ENCODE measurements at regions not wholly inside any gene's neighbourhood (a gene's known extent, or its start where the extent isn't known, plus 50 kb on each side); places are given as distances from the start of the nearest gene placed in this dataset.
A peak's percentile ranks its signal among the peaks of the same experiment; 100 is the strongest.

DNA sequence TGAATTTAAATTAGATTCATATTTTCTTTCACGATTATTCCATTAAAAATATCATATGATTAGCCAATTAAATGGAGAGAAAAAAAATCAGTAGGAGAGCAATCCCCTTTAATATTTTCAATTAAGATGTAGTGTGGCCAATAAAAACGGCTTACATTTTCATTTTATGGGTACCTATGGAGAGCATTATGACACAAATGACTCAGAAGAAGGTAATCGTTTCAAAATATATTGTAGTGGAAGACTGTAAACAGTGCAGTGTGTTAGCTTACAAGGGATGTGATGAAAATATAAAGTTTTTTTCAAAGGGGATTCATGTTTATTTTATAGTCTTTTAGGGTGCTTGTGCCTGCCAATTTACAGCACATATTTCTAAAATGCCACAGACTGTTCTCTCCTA, 1507.4 kb upstream of the CELF4 start:
- H3K27ac ChIP-seq, result no peak overlapping the region
- no peak overlapping the region for H3K4me3 Mint-ChIP-seq

DNA sequence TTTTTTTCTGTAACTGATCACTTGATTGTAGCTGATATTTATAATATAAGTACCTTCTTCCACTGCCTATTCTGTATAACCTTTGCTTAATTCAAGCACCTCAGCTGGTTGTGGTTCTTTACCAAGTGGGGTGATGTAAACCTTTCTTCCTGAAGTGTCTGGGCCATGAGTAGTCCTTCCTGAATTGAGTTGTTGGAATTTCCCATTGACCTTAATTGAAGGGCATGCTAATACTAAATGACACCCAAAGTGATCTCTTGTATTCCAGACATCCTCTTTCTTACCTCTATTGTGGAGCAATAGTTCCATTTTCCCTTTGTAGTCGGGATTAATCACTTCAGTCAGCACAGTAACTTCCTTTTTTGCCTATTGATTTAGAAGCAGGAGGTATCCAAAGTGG, 1496.8 kb upstream of the CELF4 start:
- no peak overlapping the region for H3K9ac ChIP-seq
- H3F3A ChIP-seq (ENCODE audit: low read depth), result no peaks in the 10 kb centered on the region
- H3K4me1 Mint-ChIP-seq, result no peaks in the 10 kb centered on the region
- H3K4me2 ChIP-seq, result no peak overlapping the region
- no peaks in the 10 kb centered on the region for H3K36me3 Mint-ChIP-seq
- no peaks in the 10 kb centered on the region for H3K79me2 ChIP-seq (ENCODE audit: low read depth)
- no peak for DNase-seq (ENCODE audit: low spot score)
- no peak overlapping the region for H2AFZ ChIP-seq (replicated peaks)
- H3K4me3 Mint-ChIP-seq, result no peak overlapping the region
- peaks cover 2% of the 10 kb centered on the region for H3K27me3 Mint-ChIP-seq (ENCODE audit: insufficient read depth, low read depth)
- no peak overlapping the region for H3K27ac ChIP-seq
- H3K36me3 ChIP-seq, result no peaks in the 10 kb centered on the region
- no peaks in the 10 kb centered on the region for H3K9me3 Mint-ChIP-seq
- no peaks in the 10 kb centered on the region for H4K20me1 ChIP-seq (ENCODE audit: low read depth)
- H3K27ac Mint-ChIP-seq, result no peak overlapping the region
- no peaks in the 10 kb centered on the region for H3K9me3 ChIP-seq (ENCODE audit: low read depth)
- no peak overlapping the region for H3K4me3 ChIP-seq
- peaks cover 6% of the 10 kb centered on the region for H3K4me1 ChIP-seq
- no peaks in the 10 kb centered on the region for H3K27me3 ChIP-seq
- no peak for TF ChIP-seq EZH2 (IDR thresholded peaks at IDR 0.05)
- TF ChIP-seq EZH2phosphoT487 (IDR thresholded peaks at IDR 0.05), result no peak
- TF ChIP-seq, protein P1, sequence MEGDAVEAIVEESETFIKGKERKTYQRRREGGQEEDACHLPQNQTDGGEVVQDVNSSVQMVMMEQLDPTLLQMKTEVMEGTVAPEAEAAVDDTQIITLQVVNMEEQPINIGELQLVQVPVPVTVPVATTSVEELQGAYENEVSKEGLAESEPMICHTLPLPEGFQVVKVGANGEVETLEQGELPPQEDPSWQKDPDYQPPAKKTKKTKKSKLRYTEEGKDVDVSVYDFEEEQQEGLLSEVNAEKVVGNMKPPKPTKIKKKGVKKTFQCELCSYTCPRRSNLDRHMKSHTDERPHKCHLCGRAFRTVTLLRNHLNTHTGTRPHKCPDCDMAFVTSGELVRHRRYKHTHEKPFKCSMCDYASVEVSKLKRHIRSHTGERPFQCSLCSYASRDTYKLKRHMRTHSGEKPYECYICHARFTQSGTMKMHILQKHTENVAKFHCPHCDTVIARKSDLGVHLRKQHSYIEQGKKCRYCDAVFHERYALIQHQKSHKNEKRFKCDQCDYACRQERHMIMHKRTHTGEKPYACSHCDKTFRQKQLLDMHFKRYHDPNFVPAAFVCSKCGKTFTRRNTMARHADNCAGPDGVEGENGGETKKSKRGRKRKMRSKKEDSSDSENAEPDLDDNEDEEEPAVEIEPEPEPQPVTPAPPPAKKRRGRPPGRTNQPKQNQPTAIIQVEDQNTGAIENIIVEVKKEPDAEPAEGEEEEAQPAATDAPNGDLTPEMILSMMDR (IDR thresholded peaks at IDR 0.05), result no peak

More for the DNA sequence above, 1507.4 kb upstream of the CELF4 start:
- no peaks in the 10 kb centered on the region for H3K36me3 Mint-ChIP-seq
- Histone ChIP-seq H3K36me3 (peaks cover 3% of the 10 kb centered on the region), H2AFZ (replicated peaks) (peak overlapping the region; percentile 26), H3K4me1 (no peaks in the 10 kb centered on the region), H3K9me3 (ENCODE audit: low read depth) (no peaks in the 10 kb centered on the region), H3K4me2 (no peak overlapping the region), H4K20me1 (ENCODE audit: low read depth) (no peaks in the 10 kb centered on the region), H3K4me3 (no peak overlapping the region), H3K27me3 (no peaks in the 10 kb centered on the region), H3F3A (ENCODE audit: low read depth) (no peaks in the 10 kb centered on the region), H3K9ac (no peak overlapping the region), H3K79me2 (ENCODE audit: low read depth) (no peaks in the 10 kb centered on the region)
- no peaks in the 10 kb centered on the region for H3K4me1 Mint-ChIP-seq
- H3K27ac Mint-ChIP-seq, result no peak overlapping the region
- no peaks in the 10 kb centered on the region for H3K9me3 Mint-ChIP-seq
- DNase-seq (ENCODE audit: low spot score), result no peak
- TF ChIP-seq, protein P1 (IDR thresholded peaks at IDR 0.05), result no peak
- TF ChIP-seq EZH2 (IDR thresholded peaks at IDR 0.05) (no peak), EZH2phosphoT487 (IDR thresholded peaks at IDR 0.05) (no peak)
- no peaks in the 10 kb centered on the region for H3K27me3 Mint-ChIP-seq (ENCODE audit: insufficient read depth, low read depth)

DNA sequence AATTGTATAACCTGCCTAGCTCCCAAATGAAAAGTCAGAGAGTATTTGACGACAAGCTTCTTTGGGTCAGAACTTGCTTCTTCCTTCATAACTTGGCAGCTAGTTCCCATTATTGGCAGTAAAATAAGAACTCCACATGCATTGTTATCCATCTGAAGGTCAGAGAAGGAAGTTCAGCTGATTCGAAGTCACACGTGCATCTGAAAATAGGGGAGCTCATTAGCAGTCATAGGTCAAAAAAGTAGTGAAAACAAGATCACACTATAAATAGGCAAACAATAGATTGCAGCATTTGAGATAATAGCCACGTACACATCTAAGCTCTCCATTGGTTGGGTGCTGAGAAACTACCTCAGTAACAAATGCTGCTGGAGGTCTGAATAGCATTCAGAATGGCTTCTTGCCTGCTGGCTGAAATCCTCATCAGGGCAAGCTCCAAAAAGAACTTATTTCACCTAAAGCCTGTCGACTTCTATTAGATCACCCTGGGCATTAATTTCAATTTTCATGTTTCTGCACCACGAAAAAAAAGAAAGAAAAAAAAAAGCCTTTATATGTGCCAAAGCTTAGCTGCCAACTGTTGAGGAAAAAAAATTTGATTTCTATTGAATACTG, 1492.9 kb upstream of the CELF4 start:
- Mint-ChIP-seq H3K27me3 (ENCODE audit: insufficient read depth, low read depth) (peaks cover 2% of the 10 kb centered on the region), H3K27ac (no peak overlapping the region), H3K4me1 (peaks cover 2% of the 10 kb centered on the region)

More for the DNA sequence above, 1492.9 kb upstream of the CELF4 start:
- H3K9me3 Mint-ChIP-seq, result no peaks in the 10 kb centered on the region
- Histone ChIP-seq H3K36me3 (no peaks in the 10 kb centered on the region), H3K9me3 (ENCODE audit: low read depth) (no peaks in the 10 kb centered on the region), H2AFZ (replicated peaks) (peak overlapping the region; percentile 37), H4K20me1 (ENCODE audit: low read depth) (no peaks in the 10 kb centered on the region), H3K4me3 (no peak overlapping the region), H3K4me2 (no peak overlapping the region), H3K79me2 (ENCODE audit: low read depth) (no peaks in the 10 kb centered on the region), H3K27me3 (no peaks in the 10 kb centered on the region), H3F3A (ENCODE audit: low read depth) (no peaks in the 10 kb centered on the region), H3K27ac (no peak overlapping the region), H3K9ac (no peak overlapping the region), H3K4me1 (peaks cover 11% of the 10 kb centered on the region)
- TF ChIP-seq EZH2phosphoT487 (IDR thresholded peaks at IDR 0.05) (no peak), EZH2 (IDR thresholded peaks at IDR 0.05) (no peak)
- TF ChIP-seq, protein P1 (IDR thresholded peaks at IDR 0.05), result no peak
- peak; percentile 10 for DNase-seq (ENCODE audit: low spot score)
- H3K4me3 Mint-ChIP-seq, result no peak overlapping the region
- H3K36me3 Mint-ChIP-seq, result no peaks in the 10 kb centered on the region
